ENCODE measurements at regions not wholly inside any gene's neighbourhood (a gene's known extent, or its start where the extent isn't known, plus 50 kb on each side); places are given as distances from the start of the nearest gene placed in this dataset.
"Not testable (repeated sequence)": the region's sequence is repeated elsewhere in the genome, so short reads cannot be mapped to it uniquely, and the experiment has no call there.

- TF ChIP-seq CTCF (IDR thresholded peaks at IDR 0.05; ENCODE audit: borderline replicate concordance, insufficient read depth, low read depth, low read length), result no peak
- no peak overlapping the region for H3K4me3 ChIP-seq (ENCODE audit: low read depth, low read length)
These were observed 1070.6 kb downstream of the PCDH9 start for GRCh38 chr13:66159511-66159910.

DNA sequence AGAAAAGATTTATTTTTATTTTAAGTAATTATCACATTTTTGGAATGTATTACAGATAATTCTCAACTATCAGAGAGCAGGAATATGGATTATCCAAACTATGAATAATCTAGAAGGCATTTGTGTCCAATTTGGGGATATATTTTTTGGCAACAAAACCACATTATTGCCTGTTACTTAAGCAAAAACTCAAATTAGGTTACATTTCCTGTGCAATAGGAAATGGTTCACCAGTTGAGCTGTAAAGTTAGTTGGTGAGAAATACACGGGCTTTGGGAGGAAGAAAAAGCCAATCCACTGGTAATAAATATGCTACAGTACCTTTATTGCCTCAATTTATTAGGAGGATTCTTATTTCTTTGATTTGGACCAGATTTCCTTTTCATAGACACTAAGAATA, 1075.2 kb downstream of the PCDH9 start:
- TF ChIP-seq CTCF (IDR thresholded peaks at IDR 0.05; ENCODE audit: borderline replicate concordance, insufficient read depth, low read depth, low read length), result no peak
- no peak overlapping the region for H3K4me3 ChIP-seq (ENCODE audit: low read depth, low read length)

DNA sequence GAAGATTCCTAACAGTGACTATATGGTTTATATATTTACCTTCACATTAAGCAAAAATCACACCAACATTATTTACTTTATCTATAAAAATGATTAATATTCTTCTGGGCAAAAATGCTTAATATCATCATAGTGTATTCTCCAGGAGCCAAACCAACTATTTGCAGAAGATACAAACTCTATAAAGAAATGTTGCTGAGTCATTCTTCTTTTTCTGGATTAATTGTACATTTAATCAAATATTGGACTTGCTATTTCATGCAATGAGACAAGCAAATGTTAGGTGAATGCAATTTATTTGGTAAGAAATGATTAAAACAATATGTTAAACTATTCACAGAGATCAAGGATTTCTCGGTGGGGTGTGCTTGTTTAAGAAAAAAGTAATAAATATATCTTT, 1075.8 kb downstream of the PCDH9 start:
- no peak for TF ChIP-seq CTCF (IDR thresholded peaks at IDR 0.05; ENCODE audit: borderline replicate concordance, insufficient read depth, low read depth, low read length)
- H3K4me3 ChIP-seq (ENCODE audit: low read depth, low read length), result no peak overlapping the region

GRCh38 chr13:66152596-66152995, 1077.5 kb downstream of the PCDH9 start:
- no peak overlapping the region for H3K4me3 ChIP-seq (ENCODE audit: low read depth, low read length)
- TF ChIP-seq CTCF (IDR thresholded peaks at IDR 0.05; ENCODE audit: borderline replicate concordance, insufficient read depth, low read depth, low read length), result no peak

GRCh38 chr13:66144357-66144756, 1085.8 kb downstream of the PCDH9 start:
- H3K4me3 ChIP-seq (ENCODE audit: low read depth, low read length), result not testable (repeated sequence)

- no peak overlapping the region for H3K4me3 ChIP-seq (ENCODE audit: low read depth, low read length)
- TF ChIP-seq CTCF (IDR thresholded peaks at IDR 0.05; ENCODE audit: borderline replicate concordance, insufficient read depth, low read depth, low read length), result no peak
These were observed 1090.4 kb downstream of the PCDH9 start for GRCh38 chr13:66139701-66140100.

DNA sequence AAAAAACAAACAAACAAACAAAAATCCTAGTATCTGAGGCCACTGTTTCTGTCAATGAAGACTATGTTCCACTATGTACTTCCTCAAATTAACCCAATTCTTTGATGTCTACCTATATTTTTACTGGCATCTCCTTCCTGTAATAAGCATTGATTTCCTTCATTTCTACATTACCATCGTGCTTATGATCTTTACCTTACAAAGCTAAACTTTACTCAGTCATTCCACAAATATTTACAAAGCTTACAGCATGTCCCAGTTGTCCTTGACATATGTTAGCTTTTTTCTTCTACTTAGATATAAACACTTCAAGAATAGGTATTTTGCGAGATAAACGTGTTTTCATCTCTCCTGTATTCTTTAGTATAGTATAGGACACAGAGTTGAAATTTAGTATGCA, 1090.9 kb downstream of the PCDH9 start:
- no peak for TF ChIP-seq CTCF (IDR thresholded peaks at IDR 0.05; ENCODE audit: borderline replicate concordance, insufficient read depth, low read depth, low read length)
- H3K4me3 ChIP-seq (ENCODE audit: low read depth, low read length), result no peak overlapping the region

- no peak for TF ChIP-seq CTCF (IDR thresholded peaks at IDR 0.05; ENCODE audit: borderline replicate concordance, insufficient read depth, low read depth, low read length)
- H3K4me3 ChIP-seq (ENCODE audit: low read depth, low read length), result no peak overlapping the region
These were observed 1091.8 kb downstream of the PCDH9 start for GRCh38 chr13:66138172-66138811.
